T47D (cell line): ENCODE measurements at regions not wholly inside any gene's neighbourhood (a gene's known extent, or its start where the extent isn't known, plus 50 kb on each side); places are given as distances from the start of the nearest gene placed in this dataset.
"Not testable (repeated sequence)": the region's sequence is repeated elsewhere in the genome, so short reads cannot be mapped to it uniquely, and the experiment has no call there.

ENCODE experiments used
- DNase-seq, 2 experiments: peaks; one replicate each; pipeline versions ENCODE4 v3.0.0 to v3.0.0-alpha.2; 2011 to 2012; ENCODE audit warnings: low read depth in 1 of 2, low spot score in 1 of 2
- JUND ChIP-seq: IDR thresholded peaks from 2 replicates; pipeline ENCODE4 v1.6.1; 2012; ENCODE audit warnings: low read depth
- in situ Hi-C: cut with HindIII; loops from 2 replicates; pipeline ENCODE4 v1.10.0; 2016; ENCODE audit warnings: low sequenced_read_pairs, low pct_unique_long_range_greater_than_20kb

DNA sequence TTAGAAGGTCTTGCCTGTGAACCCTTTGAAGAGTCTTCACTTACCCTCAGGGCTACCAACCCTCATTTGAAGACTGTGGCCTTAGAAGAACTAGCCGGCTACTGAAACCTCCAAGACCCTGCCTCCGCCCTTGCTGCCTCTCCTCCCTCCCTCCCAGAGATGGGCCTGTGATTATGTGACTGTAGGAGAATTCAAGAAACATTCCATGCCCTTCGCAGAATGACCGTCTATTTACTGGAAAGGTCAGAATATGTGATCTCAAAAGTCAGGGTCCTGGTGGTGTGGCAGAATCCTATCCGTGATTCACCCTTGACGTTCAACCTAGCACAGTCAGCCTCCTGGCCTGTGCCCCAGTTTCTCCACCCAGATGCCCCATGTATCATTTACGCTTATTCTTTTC lies 109.6 kb downstream of the CTNND1 start:
- no peak for DNase-seq
- in situ Hi-C loops = no loop called here
- no peak for TF ChIP-seq JUND

DNA sequence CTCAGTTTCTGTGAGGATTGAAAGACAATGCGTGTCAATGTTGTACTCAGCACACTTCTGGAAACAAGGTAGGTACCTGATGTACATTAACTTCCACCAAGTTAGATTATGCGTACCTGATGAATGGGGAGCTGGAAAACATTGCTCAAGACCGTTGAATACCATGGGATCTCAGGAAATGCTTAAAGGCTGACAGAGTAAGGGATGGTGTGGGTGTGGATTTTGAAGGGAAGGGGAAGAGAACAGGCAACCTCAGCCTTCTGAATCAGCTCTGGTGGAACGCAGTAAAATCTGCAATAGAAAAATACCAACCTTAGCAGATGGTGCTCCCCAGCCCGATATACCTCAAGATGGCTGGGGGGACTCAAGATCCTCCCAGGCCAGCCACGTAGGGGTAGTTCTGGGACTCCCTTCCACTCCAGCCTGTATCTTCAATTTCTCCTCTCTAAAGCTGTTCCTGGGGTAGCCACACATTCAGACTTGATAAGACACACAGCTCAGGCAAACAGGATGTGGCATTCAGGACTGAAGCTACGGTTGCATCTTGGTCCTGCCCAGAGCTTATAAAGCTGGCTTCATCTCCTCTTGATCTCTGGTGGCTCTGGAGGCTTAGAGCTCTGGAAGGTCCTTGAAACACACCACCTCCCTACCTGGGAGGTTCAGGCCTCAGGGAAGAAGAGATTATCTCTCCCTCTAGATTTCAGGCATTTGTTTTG lies 111.8 kb downstream of the CTNND1 start:
- no peak for DNase-seq
- in situ Hi-C loops = no loop called here

DNA sequence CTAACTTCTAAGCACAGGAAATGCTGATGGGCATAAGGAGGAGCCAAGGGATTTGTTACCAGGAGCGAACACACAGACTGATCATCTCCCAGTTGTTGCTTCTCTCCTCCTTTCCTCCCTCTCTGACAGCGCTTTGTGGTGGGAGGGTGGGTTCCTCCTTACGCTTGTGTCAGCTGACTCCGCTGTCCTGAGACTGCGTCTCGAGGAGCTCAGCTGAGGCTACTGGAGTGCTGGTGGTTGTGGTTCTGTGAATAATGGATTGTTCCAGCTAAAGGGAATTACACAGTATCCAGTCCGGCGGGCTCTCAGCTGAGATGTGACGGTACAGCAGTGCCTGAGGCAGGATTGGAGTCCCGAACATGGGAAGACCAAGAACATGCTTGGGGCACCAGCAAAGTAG lies 113.4 kb downstream of the CTNND1 start:
- no peak for TF ChIP-seq JUND
- no peak for DNase-seq
- in situ Hi-C loops = no loop called here

More for the DNA sequence above, 111.8 kb downstream of the CTNND1 start:
- TF ChIP-seq JUND = no peak

DNA sequence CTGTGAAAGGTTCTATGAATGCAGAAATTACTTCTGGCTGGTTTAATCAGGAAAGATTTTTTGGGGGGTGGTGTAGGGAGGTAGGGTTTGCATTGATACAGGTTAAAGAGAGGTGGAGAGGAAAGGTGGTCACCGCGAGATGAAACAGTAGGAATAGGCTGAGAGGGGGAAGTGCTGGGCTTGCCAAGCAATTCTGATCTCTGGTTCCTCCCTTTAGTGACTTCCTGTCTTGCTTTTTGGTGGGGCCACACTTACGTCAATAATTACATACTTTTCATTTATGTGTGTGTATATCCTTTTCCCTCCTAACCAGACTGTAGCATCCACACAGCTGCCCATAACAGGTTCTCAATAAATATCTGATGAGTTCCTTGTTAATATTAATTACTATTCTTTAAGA lies 120.0 kb downstream of the CTNND1 start:
- in situ Hi-C loops = no loop called here
- no peak for DNase-seq

DNA sequence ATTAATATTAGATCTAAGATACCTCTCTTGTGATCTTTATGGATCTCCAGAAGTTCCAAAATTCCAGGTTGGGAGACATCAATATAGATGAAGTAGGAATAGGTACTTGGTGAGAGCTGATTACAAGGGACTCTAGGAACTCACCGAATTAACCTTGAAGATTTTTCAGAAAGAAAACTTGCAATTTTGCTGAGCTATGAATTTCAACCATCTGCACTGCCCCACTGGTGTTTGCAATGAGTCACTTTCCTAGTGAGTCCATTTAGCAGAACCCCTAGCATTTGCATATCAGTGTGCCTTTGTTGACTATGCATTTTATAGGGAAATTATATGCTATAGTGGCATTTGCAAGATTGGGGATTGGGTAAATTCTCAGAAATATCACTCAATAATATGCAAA lies 122.0 kb downstream of the CTNND1 start:
- DNase-seq = no peak
- no peak for TF ChIP-seq JUND
- in situ Hi-C loops = no loop called here

More for the DNA sequence above, 120.0 kb downstream of the CTNND1 start:
- no peak for TF ChIP-seq JUND

DNA sequence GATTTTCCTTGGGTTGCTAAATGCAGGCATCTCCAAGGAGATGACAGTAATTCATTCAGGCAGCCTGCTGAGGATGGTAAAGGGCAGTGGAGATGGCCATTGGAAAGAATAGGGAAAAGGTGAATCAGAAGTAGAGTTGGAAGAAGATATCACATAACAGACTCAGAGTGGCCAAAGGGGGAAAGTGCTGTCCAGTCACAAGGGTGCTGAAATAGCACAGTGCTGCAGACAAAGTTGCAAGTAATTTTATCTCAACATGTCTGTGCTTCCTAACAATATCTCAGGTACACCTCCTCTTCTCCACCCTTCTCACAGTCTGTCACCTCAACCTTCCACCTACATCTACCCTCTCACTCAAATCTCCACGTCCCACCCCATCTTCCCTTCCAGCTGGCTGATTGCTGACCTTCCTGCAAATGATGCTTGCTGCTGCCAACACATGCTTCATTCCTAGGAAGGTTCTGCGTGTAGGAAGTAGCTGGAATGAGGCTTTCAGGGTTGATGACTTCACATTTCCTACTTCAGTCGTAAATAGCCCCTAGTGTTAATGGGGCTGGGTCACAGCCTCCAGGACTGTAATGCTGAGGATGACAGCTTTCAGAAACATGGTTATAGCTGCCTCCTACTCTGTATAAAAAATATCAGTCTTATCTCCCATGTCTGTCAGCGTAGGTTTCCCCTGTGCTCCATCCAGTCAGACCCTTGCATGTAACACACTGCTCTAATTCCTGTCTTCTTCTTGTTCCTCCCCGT lies 123.9 kb downstream of the CTNND1 start:
- TF ChIP-seq JUND = no peak
- DNase-seq = peak; percentile 28 to 73
- in situ Hi-C loops = no loop called here

DNA sequence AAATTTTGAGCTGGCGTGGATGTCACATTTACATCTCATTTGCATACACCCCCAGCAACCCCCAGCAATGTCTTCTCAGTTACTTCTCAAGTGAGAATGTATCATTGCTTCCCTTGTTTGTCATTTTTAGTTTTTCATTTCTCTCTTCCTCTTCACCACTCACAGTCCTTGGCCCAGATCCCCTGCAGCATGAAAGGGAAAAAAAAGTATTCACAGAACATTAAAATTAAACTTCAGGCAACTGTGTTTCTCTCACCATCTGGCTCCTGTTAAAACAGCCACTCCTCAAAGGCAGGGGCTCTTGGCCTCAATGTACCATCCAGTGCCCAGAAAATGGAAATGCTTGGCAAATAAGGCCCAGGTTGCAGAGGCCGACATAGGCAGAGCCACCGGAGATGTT lies 126.8 kb downstream of the CTNND1 start:
- TF ChIP-seq JUND = no peak
- DNase-seq = no peak
- in situ Hi-C loops = no loop called here

DNA sequence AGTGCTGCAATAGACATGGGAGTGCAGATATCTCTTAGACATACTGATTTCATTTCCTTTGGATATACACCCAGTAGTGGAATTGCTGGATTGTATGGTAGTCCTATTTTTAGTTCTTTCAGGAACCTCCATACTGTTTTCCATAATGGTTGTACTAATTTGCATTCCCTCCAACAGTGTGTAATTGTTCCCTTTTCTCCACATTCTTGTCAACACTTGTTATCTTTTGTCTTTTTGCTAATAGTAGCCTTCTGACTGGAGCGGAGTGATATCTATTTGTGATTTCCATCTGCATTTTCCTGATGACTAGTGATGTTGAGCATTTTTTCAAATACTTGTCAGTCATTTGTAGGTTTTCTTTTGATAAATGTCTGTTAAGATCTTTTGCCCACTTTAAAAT lies 128.9 kb downstream of the CTNND1 start:
- TF ChIP-seq JUND = no peak

DNA sequence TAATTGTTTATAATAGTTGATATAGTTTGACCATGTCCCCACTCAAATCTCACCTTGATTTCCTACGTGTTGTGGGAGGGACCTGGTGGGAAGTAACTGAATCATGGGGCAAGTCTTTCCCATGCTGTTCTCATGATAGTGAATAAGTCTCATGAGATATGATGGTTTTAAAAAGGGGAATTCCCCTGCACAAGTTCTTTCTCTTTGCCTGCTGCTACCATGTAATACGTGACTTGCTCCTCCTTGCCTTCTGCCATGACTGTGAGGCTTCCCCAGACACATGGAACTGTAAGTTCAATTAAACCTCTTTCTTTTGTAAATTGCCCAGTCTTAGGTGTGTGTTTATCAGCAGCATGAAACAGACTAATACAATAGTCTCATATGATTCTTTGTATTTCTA lies 130.5 kb upstream of the OR9Q1 start:
- in situ Hi-C loops, DNase-seq: not testable (repeated sequence)

More for the DNA sequence above, 128.9 kb downstream of the CTNND1 start:
- DNase-seq = no peak
- in situ Hi-C loops = no loop called here

DNA sequence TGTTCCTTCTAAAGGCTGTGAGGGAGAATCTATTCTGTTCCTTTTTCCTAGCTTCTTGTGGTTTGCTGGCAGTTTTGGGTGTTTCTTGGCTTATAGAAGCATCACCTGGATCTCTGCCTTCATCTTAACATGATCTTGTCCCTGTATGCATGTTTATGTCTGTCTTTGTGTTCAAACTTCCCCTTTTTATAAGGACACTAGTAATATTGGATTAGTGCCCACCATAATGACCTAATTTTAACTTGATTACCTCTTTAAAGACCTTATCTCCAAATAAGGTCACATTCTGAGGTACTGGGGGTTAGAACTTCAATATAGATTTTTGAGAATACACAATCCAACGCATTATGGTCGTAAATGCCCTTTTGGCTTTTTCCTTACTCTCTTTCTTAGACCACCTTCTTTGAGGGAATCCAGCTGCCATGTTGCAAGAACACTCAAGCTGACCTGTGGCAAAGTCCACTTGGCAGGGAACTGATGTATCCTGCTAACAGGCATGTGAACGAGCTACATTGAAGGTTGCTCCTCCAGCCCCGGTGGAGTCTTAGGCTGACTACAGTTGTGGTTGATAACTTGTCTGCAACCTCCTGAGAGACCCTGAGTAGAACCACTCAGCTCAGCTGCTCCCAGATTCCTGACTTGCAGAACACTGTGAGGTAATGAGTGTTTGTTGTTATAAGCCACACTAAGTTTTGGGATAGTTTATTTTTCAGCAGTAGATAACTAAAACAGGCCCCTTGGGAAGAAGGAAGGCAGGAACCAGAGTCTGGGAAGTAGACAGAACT lies 127.1 kb upstream of the OR9Q1 start:
- DNase-seq = no peak
- in situ Hi-C loops = no loop called here
- no peak for TF ChIP-seq JUND

DNA sequence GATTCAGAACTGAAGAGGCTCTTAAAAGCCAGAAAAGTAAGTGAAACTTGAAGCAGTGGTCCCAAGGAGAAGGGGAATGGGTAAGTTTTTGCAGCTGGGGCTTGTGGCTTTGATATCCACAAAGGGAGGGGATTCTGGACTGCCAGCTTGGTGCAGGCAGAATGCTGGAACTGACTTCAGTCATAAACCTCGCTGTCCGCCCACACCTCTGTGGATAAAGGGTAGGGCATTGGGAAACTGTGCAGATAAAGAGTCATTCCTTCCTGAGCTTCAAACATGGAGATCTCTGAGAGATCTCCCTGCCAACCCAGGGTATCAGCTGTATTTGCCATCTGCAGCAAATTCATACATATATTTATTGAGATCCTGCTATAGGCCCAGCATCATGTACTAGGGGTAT lies 124.3 kb upstream of the OR9Q1 start:
- TF ChIP-seq JUND = no peak
- DNase-seq = no peak
- in situ Hi-C loops = no loop called here

DNA sequence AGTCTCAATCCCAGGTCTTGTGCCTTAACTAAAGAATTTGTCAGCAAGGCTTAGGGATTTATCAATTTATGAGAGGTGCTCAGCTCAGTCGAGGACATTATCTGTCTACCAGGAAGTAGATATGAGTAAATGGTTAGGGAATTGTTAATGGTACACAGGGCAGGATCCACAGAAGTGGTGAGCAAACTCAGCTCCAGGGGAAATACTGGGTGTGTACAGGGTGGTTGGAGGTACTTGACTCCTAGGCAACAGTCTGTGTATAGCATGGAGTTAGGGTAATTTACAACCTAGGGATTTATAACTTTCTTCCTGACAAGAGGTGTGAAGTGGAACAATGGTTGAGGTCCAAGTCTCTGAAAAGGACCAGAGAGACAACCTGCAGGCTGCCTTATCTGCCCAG lies 123.4 kb upstream of the OR9Q1 start:
- no peak for DNase-seq
- no peak for TF ChIP-seq JUND
- in situ Hi-C loops = no loop called here

DNA sequence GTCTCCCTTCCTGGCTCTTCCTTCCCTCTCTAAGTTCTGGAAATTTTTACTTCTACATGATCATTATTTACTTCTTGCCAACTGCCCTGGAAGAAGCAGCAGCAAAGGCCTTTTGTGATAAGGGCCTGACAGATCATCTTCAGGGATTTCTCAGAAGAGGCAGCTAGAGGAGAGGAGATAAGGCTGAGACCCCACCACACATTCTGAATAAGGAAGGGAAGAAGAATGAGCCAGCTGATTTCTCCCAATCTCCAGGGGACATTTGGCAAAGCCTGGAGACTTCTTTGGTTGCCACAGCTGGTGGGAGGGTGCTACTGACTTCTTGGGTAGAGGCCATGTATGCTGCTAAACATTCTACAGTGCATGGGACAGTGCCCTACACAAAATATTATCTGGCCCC lies 122.4 kb upstream of the OR9Q1 start:
- TF ChIP-seq JUND = no peak
- in situ Hi-C loops = no loop called here
- no peak for DNase-seq
